ENCODE measurements at regions not wholly inside any gene's neighbourhood (a gene's known extent, or its start where the extent isn't known, plus 50 kb on each side); places are given as distances from the start of the nearest gene placed in this dataset.

- no peaks in the 10 kb centered on the region; the same call in none of the 2 replicates for H3K27me3 Mint-ChIP-seq (ENCODE audit: low read depth)
- H3K4me3 Mint-ChIP-seq = no peak overlapping the region
- no peak overlapping the region for H3K27ac ChIP-seq (ENCODE audit: insufficient read length, low read depth, low read length)
- H3K14ac ChIP-seq (ENCODE audit: insufficient read depth, low read length) = no peak overlapping the region
- H2BK20ac ChIP-seq (ENCODE audit: low read depth, low read length, poor library complexity, severe bottlenecking) = no peak overlapping the region
- no peaks in the 10 kb centered on the region for H3K36me3 Mint-ChIP-seq (ENCODE audit: insufficient read depth in 1 of 3, low read depth in 3 of 3)
- H4K5ac ChIP-seq (ENCODE audit: insufficient read length, low read depth, low read length) = no peak overlapping the region
- H3K4ac ChIP-seq (ENCODE audit: low read depth, low read length) = no peak overlapping the region
- H3T11ph ChIP-seq (ENCODE audit: low read length) = no peak overlapping the region
- H3K9me3 ChIP-seq (ENCODE audit: control insufficient read depth, low read depth, low read length) = no peaks in the 10 kb centered on the region
- H3K4me2 ChIP-seq (ENCODE audit: insufficient read depth, insufficient read length, low read length) = no peak overlapping the region
- H2BK5ac ChIP-seq (ENCODE audit: insufficient read length, low read length) = no peak overlapping the region
- no peaks in the 10 kb centered on the region for H3K27me3 ChIP-seq (ENCODE audit: insufficient read depth, low read length)
- DNase-seq = no peak
- no peak overlapping the region for H2BK12ac ChIP-seq (ENCODE audit: insufficient read length, low read depth, low read length)
- H4K8ac ChIP-seq (replicated peaks; ENCODE audit: insufficient read length, low read depth, low read length) = no peak overlapping the region
- H3K18ac ChIP-seq (ENCODE audit: insufficient read length, low read depth, low read length) = no peak overlapping the region
- H3K9me3 Mint-ChIP-seq = peaks cover 0 to 2% of the 10 kb centered on the region in 2 experiments; a peak in 2 of 5 replicates
- H3K23me2 ChIP-seq (ENCODE audit: insufficient read length, low read depth, low read length, poor library complexity, severe bottlenecking) = no peaks in the 10 kb centered on the region
- no peaks in the 10 kb centered on the region for H3K79me2 ChIP-seq (ENCODE audit: insufficient read depth, low read length)
- H2BK120ac ChIP-seq (ENCODE audit: low read depth, low read length, poor library complexity, severe bottlenecking) = no peak overlapping the region
- H3K27ac Mint-ChIP-seq = no peak overlapping the region
- H3K79me1 ChIP-seq (ENCODE audit: insufficient read depth, low read depth, low read length, poor library complexity, severe bottlenecking) = no peaks in the 10 kb centered on the region
- no peak overlapping the region for H3K9ac ChIP-seq (ENCODE audit: extremely low read depth, insufficient read length, low read length)
- H3K4me1 Mint-ChIP-seq = peaks cover 18 to 34% of the 10 kb centered on the region in 2 experiments
- no peak overlapping the region for H2AK5ac ChIP-seq (ENCODE audit: insufficient read length, low read length)
- H4K91ac ChIP-seq (ENCODE audit: insufficient read length, low read depth, low read length) = no peak overlapping the region
- H3K56ac ChIP-seq (ENCODE audit: insufficient read length, low read depth, low read length) = no peak overlapping the region
- H3K23ac ChIP-seq (ENCODE audit: insufficient read length, low read depth, low read length) = no peak overlapping the region
- no peak overlapping the region for H2AFZ ChIP-seq (ENCODE audit: low read length)
- H3K4me1 ChIP-seq (ENCODE audit: insufficient read depth, low read length) = no peaks in the 10 kb centered on the region
- no peak for TF ChIP-seq CTCF (conservative IDR thresholded peaks at IDR 0.05)
- no peaks in the 10 kb centered on the region for H4K20me1 ChIP-seq (ENCODE audit: control insufficient read depth, insufficient read depth, insufficient read length)
- WGBS (ENCODE audit: extremely low coverage, insufficient read length, low lambda C conversion rate) = no CpG with 5 or more reads among the region's 1 CpG
- no peak overlapping the region for H2BK15ac ChIP-seq (ENCODE audit: low read depth, low read length)
Observed at GRCh38 chr15:59817053-59817452, 127.9 kb upstream of the BNIP2 start.

Data from H9 (cell line).